Keratinocyte (primary cell): ENCODE measurements at regions not wholly inside any gene's neighbourhood (a gene's known extent, or its start where the extent isn't known, plus 50 kb on each side); places are given as distances from the start of the nearest gene placed in this dataset.

ENCODE experiments used
- DNase-seq: peaks from one replicate; pipeline ENCODE4 v3.0.0-alpha.2; 2011; ENCODE audit warnings: low read depth, missing footprints, low spot score
- FAIRE-seq: peaks from 2 replicates; lab custom pipeline; 2011; peaks lifted over from hg19 to GRCh38; lab: Jason Lieb, UNC
- H2AFZ ChIP-seq: 2 replicates; pipeline ENCODE4 v1.6.0; 2012; ENCODE audit warnings: low read length, control low read depth, inconsistent platforms; ENCODE audit not compliant: control insufficient read depth
- H3K27ac ChIP-seq: 2 replicates; pipeline ENCODE4 v1.5.1; 2011; ENCODE audit warnings: low read length; ENCODE audit not compliant: control insufficient read depth, insufficient read depth
- H3K27me3 ChIP-seq: 3 replicates; pipeline ENCODE4 v1.6.0; 2011; ENCODE audit warnings: low read length; ENCODE audit not compliant: control insufficient read depth, insufficient read depth; ENCODE audit errors: extremely low read depth
- H3K36me3 ChIP-seq, 2 experiments: 2 replicates in 1 of 2; 3 replicates in 1 of 2; pipeline ENCODE4 v1.5.1; 2011; ENCODE audit warnings: low read length in 2 of 2, mild to moderate bottlenecking in 1 of 2; ENCODE audit not compliant: control insufficient read depth in 2 of 2, insufficient read depth in 2 of 2; ENCODE audit errors: extremely low read depth in 1 of 2
- H3K4me1 ChIP-seq: 3 replicates; pipeline ENCODE4 v1.5.1; 2011; ENCODE audit warnings: low read length; ENCODE audit not compliant: control insufficient read depth, insufficient read depth; ENCODE audit errors: extremely low read depth
- H3K4me2 ChIP-seq: 3 replicates; pipeline ENCODE4 v1.6.0; 2011; ENCODE audit warnings: low read depth, low read length; ENCODE audit not compliant: control insufficient read depth, insufficient read depth; ENCODE audit errors: extremely low read depth
- H3K4me3 ChIP-seq, 3 experiments: fragments of 200-600 bp in 1 of 3; sonication (generic) in 1 of 3; 2 replicates in 2 of 3; 3 replicates in 1 of 3; pipeline ENCODE4 v1.5.1; 2011 to 2016; ENCODE audit warnings: low read length in 3 of 3, mild to moderate bottlenecking in 3 of 3, control low read depth in 2 of 3, inconsistent platforms in 1 of 3, low read depth in 1 of 3, mixed read lengths in 1 of 3, mixed run types in 1 of 3, moderate library complexity in 1 of 3; ENCODE audit not compliant: control insufficient read depth in 2 of 3, insufficient read depth in 2 of 3; ENCODE audit errors: extremely low read depth in 1 of 3
- H3K79me2 ChIP-seq: 2 replicates; pipeline ENCODE4 v1.6.0; 2012; ENCODE audit warnings: low read length; ENCODE audit not compliant: control insufficient read depth, insufficient read depth
- H3K9ac ChIP-seq: 3 replicates; pipeline ENCODE4 v1.6.0; 2011; ENCODE audit warnings: low read length; ENCODE audit not compliant: control insufficient read depth, insufficient read depth; ENCODE audit errors: extremely low read depth
- H3K9me1 ChIP-seq: 3 replicates; pipeline ENCODE4 v1.6.0; 2011; ENCODE audit warnings: low read length; ENCODE audit not compliant: control insufficient read depth, insufficient read depth; ENCODE audit errors: extremely low read depth
- H3K9me3 ChIP-seq: 2 replicates; pipeline ENCODE4 v1.5.1; 2012; ENCODE audit warnings: low read depth, low read length; ENCODE audit not compliant: control insufficient read depth
- H4K20me1 ChIP-seq: 3 replicates; pipeline ENCODE4 v1.6.0; 2011; ENCODE audit warnings: low read length; ENCODE audit not compliant: control insufficient read depth, insufficient read depth; ENCODE audit errors: extremely low read depth
- CTCF ChIP-seq, 3 experiments: IDR thresholded peaks in 1 of 3; conservative IDR thresholded peaks in 1 of 3; optimal IDR thresholded peaks in 1 of 3; 2 replicates in 2 of 3; 3 replicates in 1 of 3; pipeline versions ENCODE3 to v1.5.1; 2011; ENCODE audit warnings: low read length in 3 of 3, mild to moderate bottlenecking in 3 of 3, moderate library complexity in 2 of 3, control low read depth in 1 of 3, inconsistent platforms in 1 of 3; ENCODE audit not compliant: insufficient read depth in 2 of 3; ENCODE audit errors: extremely low read depth in 1 of 3
- EZH2 ChIP-seq: IDR thresholded peaks from one replicate; pipeline ENCODE4 v1.6.1; 2012; ENCODE audit warnings: inconsistent platforms, mild to moderate bottlenecking, low read length, moderate library complexity
- dilution Hi-C: fragments of 300-500 bp; cut with MboI; formaldehyde crosslinking; loops from one replicate; pipeline ENCODE4 v1.7.0; 2020; ENCODE audit warnings: low sequenced_read_pairs; ENCODE audit not compliant: extremely low pct_ligation_motif_present
- small RNA-seq, 3 experiments: library from RNA; depleted of rRNA; stranded (forward); fragments of <200 nt; gene quantifications; one replicate each; pipeline ENCODE3, GENCODE V24; 2012; ENCODE audit warnings: low read depth in 3 of 3, low replicate concordance in 1 of 3; ENCODE audit not compliant: insufficient read length in 3 of 3

- FAIRE-seq = no peak
- no peak for DNase-seq
- Histone ChIP-seq H3K4me3 (no peak overlapping the region), H3K4me2 (no peak overlapping the region), H3K27ac (no peak overlapping the region), H3K4me1 (no peaks in the 10 kb centered on the region), H3K79me2 (no peaks in the 10 kb centered on the region), H3K27me3 (no peaks in the 10 kb centered on the region), H3K9me1 (no peaks in the 10 kb centered on the region), H3K36me3 (no peaks in the 10 kb centered on the region), H3K9me3 (no peaks in the 10 kb centered on the region), H3K9ac (no peak overlapping the region), H2AFZ (no peak overlapping the region), H4K20me1 (no peaks in the 10 kb centered on the region)
- TF ChIP-seq CTCF (optimal IDR thresholded peaks at IDR 0.05 in 1 of 3, IDR thresholded peaks at IDR 0.05 in 1 of 3, conservative IDR thresholded peaks at IDR 0.05 in 1 of 3; ENCODE audit: extremely low read depth in 1 of 3, insufficient read depth in 2 of 3, low read length in 3 of 3) (no peak), EZH2 (no peak)
- dilution Hi-C loops = no loop called here
Measured at GRCh38 chrX:35743331-35743730, 54.8 kb upstream of the MAGEB16 start.

Small RNA genes in the stretch of these regions (small RNA-seq; reads per million reads assigned to genes)
- 0 reads per million in 3 experiments for gene RNU6-1087P
